Activated CD4-positive, alpha-beta memory T cell treated with anti-CD3 and anti-CD28 coated beads for 36 hours (primary cell): ENCODE measurements at regions not wholly inside any gene's neighbourhood (a gene's known extent, or its start where the extent isn't known, plus 50 kb on each side); places are given as distances from the start of the nearest gene placed in this dataset.

Experiments used
- CTCF ChIA-PET: fragments of 350-600 bp; sonication (Branson Sonifier 250); formaldehyde crosslinking; loops from one replicate; lab custom pipeline; 2021; ENCODE audit warnings: antibody characterized with exemption, inconsistent platforms; lab: Charles Lee
- POLR2A ChIA-PET: fragments of 350-600 bp; sonication (Branson Sonifier 250); formaldehyde crosslinking; loops from one replicate; lab custom pipeline; 2021; ENCODE audit warnings: antibody characterized with exemption; lab: Charles Lee
- DNase-seq: peaks from one replicate; pipeline ENCODE4 v3.0.0-alpha.2; 2020
- H3K27ac Mint-ChIP-seq: one replicate; pipeline ENCODE4 v1.8.0; 2021; ENCODE audit warnings: mixed read lengths
- H3K27me3 Mint-ChIP-seq: one replicate; pipeline ENCODE4 v1.8.0; 2021; ENCODE audit warnings: mixed read lengths
- H3K36me3 Mint-ChIP-seq: one replicate; pipeline ENCODE4 v1.8.0; 2021; ENCODE audit warnings: mixed read lengths
- H3K4me1 Mint-ChIP-seq: one replicate; pipeline ENCODE4 v1.8.0; 2021; ENCODE audit warnings: low read depth, mixed read lengths
- H3K4me3 Mint-ChIP-seq: one replicate; pipeline ENCODE4 v1.8.0; 2021; ENCODE audit warnings: mild to moderate bottlenecking, mixed read lengths
- H3K9me3 Mint-ChIP-seq: one replicate; pipeline ENCODE4 v1.8.0; 2021; ENCODE audit warnings: mixed read lengths
- intact Hi-C: fragments of 100-400 bp; cut with micrococcal nuclease; formaldehyde crosslinking; loops from one replicate; pipeline ENCODE4 v1.15.1; 2023

DNA sequence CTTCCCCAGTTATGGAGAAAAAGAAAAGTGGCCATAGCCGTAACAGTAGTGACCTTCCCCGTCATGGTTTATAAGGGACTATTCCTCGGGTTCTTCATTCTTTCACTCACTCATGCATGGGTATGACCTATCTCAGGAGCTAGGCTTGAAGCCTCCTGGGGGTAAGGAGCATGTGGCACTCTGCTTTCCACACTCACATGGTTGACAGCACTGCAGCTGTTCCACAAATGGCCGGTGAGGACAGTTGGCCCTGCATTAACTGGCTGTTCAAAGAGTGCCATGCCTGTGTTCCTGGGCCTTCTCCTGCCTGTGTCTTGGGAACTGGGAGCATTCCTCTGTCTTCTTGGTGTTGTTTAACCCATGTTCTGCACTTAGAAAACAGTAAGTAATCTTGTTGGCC, 66.2 kb upstream of the PNMA1 start:
- intact Hi-C loops, result no loop called here
- H3K27ac Mint-ChIP-seq, result no peak overlapping the region
- H3K9me3 Mint-ChIP-seq, result no peaks in the 10 kb centered on the region
- peaks cover 2% of the 10 kb centered on the region for H3K36me3 Mint-ChIP-seq
- no peak for DNase-seq
- ChIA-PET POLR2A (interaction anchor here (0.6 to 0.7 kb wide), 2 partner anchors 8 to 29 kb away, joined by 3 read pairs; no protein-coding TSS in a partner anchor), CTCF (interaction anchor here (1.6 kb wide), 1 partner anchor 45 kb away, joined by 5 read pairs; no protein-coding TSS in a partner anchor)
- no peaks in the 10 kb centered on the region for H3K27me3 Mint-ChIP-seq
- peaks cover 65% of the 10 kb centered on the region for H3K4me1 Mint-ChIP-seq
- H3K4me3 Mint-ChIP-seq, result no peak overlapping the region

GRCh38 chr14:73778736-73779135, 64.6 kb upstream of the PNMA1 start:
- Mint-ChIP-seq H3K9me3 (no peaks in the 10 kb centered on the region), H3K36me3 (peaks cover 2% of the 10 kb centered on the region), H3K27ac (peak overlapping the region; percentile 7), H3K4me1 (peaks cover 64% of the 10 kb centered on the region), H3K4me3 (no peak overlapping the region), H3K27me3 (no peaks in the 10 kb centered on the region)
- intact Hi-C loops, result no loop called here
- no peak for DNase-seq
- POLR2A ChIA-PET, result interaction anchor here (1.2 to 2.0 kb wide), 2 partner anchors 20 to 66 kb away, joined by 3 to 15 read pairs; a partner anchor contains a TSS
- CTCF ChIA-PET, result interaction anchor here (0.6 to 2.2 kb wide), 2 partner anchors 25 to 50 kb away, joined by 4 to 15 read pairs; no protein-coding TSS in a partner anchor

- Mint-ChIP-seq H3K4me3 (no peak overlapping the region), H3K27ac (peak overlapping the region; percentile 13), H3K36me3 (no peaks in the 10 kb centered on the region), H3K4me1 (peaks cover 58% of the 10 kb centered on the region), H3K27me3 (no peaks in the 10 kb centered on the region), H3K9me3 (no peaks in the 10 kb centered on the region)
- no peak for DNase-seq
- POLR2A ChIA-PET, result interaction anchor here (2.0 kb wide), 1 partner anchor 18 kb away, joined by 15 read pairs; a partner anchor contains a TSS
- intact Hi-C loops, result no loop called here
- CTCF ChIA-PET, result interaction anchor here (1.0 to 4.0 kb wide), 6 partner anchors 15 to 49 kb away, joined by 3 to 20 read pairs (median 4); a partner anchor contains a TSS
Measured at GRCh38 chr14:73777420-73777819, 63.2 kb upstream of the PNMA1 start.

GRCh38 chr14:73776194-73776537, 62.0 kb upstream of the PNMA1 start:
- H3K27me3 Mint-ChIP-seq, result no peaks in the 10 kb centered on the region
- peak overlapping the region; percentile 53 for H3K27ac Mint-ChIP-seq
- no peaks in the 10 kb centered on the region for H3K36me3 Mint-ChIP-seq
- ChIA-PET CTCF (interaction anchor here (0.6 to 4.0 kb wide), 8 partner anchors 9 to 50 kb away, joined by 3 to 20 read pairs (median 4); a partner anchor contains a TSS), POLR2A (interaction anchor here (2.2 to 3.0 kb wide), 2 partner anchors 9 to 11 kb away, joined by 10 to 13 read pairs; no protein-coding TSS in a partner anchor)
- H3K4me3 Mint-ChIP-seq, result no peak overlapping the region
- H3K9me3 Mint-ChIP-seq, result no peaks in the 10 kb centered on the region
- DNase-seq, result no peak
- peaks cover 68% of the 10 kb centered on the region for H3K4me1 Mint-ChIP-seq
- intact Hi-C loops, result no loop called here

DNA sequence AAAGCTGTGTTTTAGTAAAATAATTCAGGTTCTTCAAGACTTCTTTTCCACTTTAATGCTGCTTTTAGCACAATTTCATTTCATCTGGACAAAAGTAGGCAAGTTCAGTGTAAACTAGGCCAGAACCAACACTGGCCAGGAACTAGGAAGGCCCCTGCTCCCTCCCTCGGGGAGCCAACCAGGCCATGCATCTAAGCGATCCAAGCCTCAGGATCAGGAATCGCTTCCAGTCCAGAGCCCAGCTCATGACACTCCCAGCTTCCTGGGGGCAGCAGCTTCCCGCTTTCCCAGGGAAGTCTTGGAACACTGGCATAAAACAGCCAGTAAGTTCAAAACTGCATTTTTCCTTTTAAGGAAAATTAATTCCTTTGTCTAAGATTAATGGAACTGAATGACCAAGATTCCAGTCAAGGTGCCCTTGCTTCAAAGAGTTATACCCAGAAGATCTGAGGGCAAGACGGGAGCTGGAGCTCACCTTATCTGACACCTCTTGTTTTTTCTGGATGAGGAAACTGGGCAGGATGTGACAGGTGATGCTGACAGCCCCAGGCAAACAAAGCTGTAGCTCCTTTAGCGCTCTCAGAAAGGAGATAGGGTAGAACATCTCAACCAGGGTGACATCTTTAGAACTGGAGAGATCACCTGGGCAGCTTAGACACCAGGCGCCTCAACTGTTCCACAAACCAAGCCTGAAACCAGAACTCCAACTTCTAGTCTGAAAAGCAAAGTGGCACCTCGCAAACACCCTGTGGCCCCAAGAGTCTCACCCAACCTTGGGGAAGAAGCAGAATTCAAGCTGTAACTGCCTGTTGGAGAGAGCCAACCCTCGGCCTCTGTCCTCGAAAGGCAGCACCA, 61.4 kb upstream of the PNMA1 start:
- DNase-seq, result no peak
- ChIA-PET POLR2A (interaction anchor here (0.6 to 6.9 kb wide), 4 partner anchors 9 to 16 kb away, joined by 4 to 128 read pairs (median 12); a partner anchor contains a TSS), CTCF (interaction anchor here (0.6 to 4.0 kb wide), 8 partner anchors 10 to 51 kb away, joined by 3 to 20 read pairs (median 4); a partner anchor contains a TSS)
- intact Hi-C loops, result no loop called here
- Mint-ChIP-seq H3K27ac (peak overlapping the region; percentile 53), H3K4me1 (peaks cover 69% of the 10 kb centered on the region), H3K27me3 (no peaks in the 10 kb centered on the region), H3K36me3 (no peaks in the 10 kb centered on the region), H3K9me3 (no peaks in the 10 kb centered on the region), H3K4me3 (no peak overlapping the region)

- no peaks in the 10 kb centered on the region for H3K9me3 Mint-ChIP-seq
- H3K36me3 Mint-ChIP-seq, result no peaks in the 10 kb centered on the region
- H3K27me3 Mint-ChIP-seq, result no peaks in the 10 kb centered on the region
- H3K27ac Mint-ChIP-seq, result peak overlapping the region; percentile 5
- DNase-seq, result no peak
- H3K4me1 Mint-ChIP-seq, result peaks cover 75% of the 10 kb centered on the region
- ChIA-PET POLR2A (interaction anchor here (0.6 to 6.9 kb wide), 4 partner anchors 8 to 15 kb away, joined by 4 to 128 read pairs (median 12); a partner anchor contains a TSS), CTCF (interaction anchor here (2.1 to 4.0 kb wide), 3 partner anchors 11 to 52 kb away, joined by 9 to 20 read pairs (median 11); a partner anchor contains a TSS)
- intact Hi-C loops, result no loop called here
- no peak overlapping the region for H3K4me3 Mint-ChIP-seq
Measured at GRCh38 chr14:73774671-73775070, 60.5 kb upstream of the PNMA1 start.

DNA sequence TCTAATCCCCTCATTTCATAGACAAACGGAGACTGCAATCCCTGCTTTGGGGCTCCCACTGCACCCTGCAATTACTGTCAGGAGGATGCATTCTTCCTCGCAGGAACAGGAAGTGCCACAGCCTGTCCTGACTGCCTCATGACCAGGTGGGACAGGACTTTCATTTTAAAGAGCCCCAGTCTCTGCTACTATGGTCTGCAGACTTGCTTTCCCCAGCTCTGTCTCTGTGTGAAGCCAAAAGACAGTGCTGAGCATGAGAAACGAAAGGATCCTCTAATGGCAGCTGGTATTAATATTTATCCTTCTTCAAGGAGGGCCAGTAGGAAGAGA, 60.0 kb upstream of the PNMA1 start:
- no peaks in the 10 kb centered on the region for H3K36me3 Mint-ChIP-seq
- H3K27ac Mint-ChIP-seq, result peak overlapping the region; percentile 5
- H3K9me3 Mint-ChIP-seq, result no peaks in the 10 kb centered on the region
- H3K4me1 Mint-ChIP-seq, result peaks cover 78% of the 10 kb centered on the region
- CTCF ChIA-PET, result interaction anchor here (4.0 to 4.7 kb wide), 2 partner anchors 12 to 15 kb away, joined by 20 to 39 read pairs; a partner anchor contains a TSS
- intact Hi-C loops, result no loop called here
- no peak overlapping the region for H3K4me3 Mint-ChIP-seq
- H3K27me3 Mint-ChIP-seq, result no peaks in the 10 kb centered on the region
- POLR2A ChIA-PET, result interaction anchor here (2.2 to 6.9 kb wide), 3 partner anchors 11 to 14 kb away, joined by 10 to 128 read pairs (median 13); a partner anchor contains a TSS
- no peak for DNase-seq

GRCh38 chr14:73773441-73774240, 59.5 kb upstream of the PNMA1 start:
- Mint-ChIP-seq H3K27ac (peak overlapping the region; percentile 58), H3K9me3 (no peaks in the 10 kb centered on the region), H3K27me3 (no peaks in the 10 kb centered on the region), H3K4me1 (peaks cover 81% of the 10 kb centered on the region), H3K36me3 (no peaks in the 10 kb centered on the region), H3K4me3 (no peak overlapping the region)
- ChIA-PET CTCF (interaction anchor here (4.0 to 4.7 kb wide), 3 partner anchors 13 to 15 kb away, joined by 20 to 44 read pairs (median 39); a partner anchor contains a TSS), POLR2A (interaction anchor here (2.0 to 6.9 kb wide), 4 partner anchors 11 to 19 kb away, joined by 10 to 128 read pairs (median 47); a partner anchor contains a TSS)
- intact Hi-C loops, result no loop called here
- DNase-seq, result no peak

DNA sequence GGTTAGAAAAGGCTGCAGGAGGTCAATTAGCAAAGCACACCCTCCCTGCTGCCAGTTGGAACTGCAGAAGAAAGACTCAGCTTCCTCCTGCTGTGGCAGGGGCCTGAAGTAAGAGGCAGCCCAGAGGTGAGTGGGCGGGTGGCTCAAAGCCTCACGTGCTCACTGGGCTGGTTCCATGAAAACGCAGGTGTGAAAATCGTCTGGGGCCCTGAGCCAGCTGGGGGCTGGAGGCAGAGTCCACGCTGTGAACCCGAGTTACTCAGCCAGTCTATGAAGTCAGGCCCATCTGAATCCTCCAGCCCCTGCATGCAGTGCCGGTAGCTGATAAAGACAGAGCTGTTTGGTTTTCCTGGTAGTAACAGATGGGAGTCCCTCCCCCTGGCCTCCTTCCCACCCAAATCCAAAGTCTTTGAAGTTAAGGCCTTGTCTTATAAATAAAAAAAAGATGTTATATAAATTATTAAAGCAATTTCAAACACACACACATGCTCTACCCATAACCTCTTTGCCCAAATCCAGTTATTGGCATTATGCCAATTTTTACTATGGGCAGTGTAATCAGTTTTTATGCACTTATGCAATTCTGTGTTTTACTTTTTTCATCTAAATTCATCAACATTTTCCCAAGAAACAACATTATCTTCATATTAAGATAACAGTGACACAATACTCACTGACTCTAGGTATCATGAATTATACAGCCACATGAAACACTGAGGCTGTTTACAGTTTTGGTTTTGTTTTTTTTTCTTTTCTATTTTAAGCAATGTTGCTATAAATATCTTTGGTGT, 57.9 kb upstream of the PNMA1 start:
- Mint-ChIP-seq H3K4me3 (peak overlapping the region; percentile 55), H3K4me1 (peaks cover 66% of the 10 kb centered on the region), H3K27ac (peak overlapping the region; percentile 90), H3K36me3 (no peaks in the 10 kb centered on the region), H3K27me3 (no peaks in the 10 kb centered on the region), H3K9me3 (no peaks in the 10 kb centered on the region)
- ChIA-PET POLR2A (interaction anchor here (0.5 to 6.9 kb wide), 6 partner anchors 9 to 115 kb away, joined by 3 to 128 read pairs (median 9); partner anchors contain the start of gene ZNF410), CTCF (interaction anchor here (1.0 to 4.7 kb wide), 10 partner anchors 9 to 52 kb away, joined by 3 to 44 read pairs (median 6); a partner anchor contains a TSS)
- intact Hi-C loops, result no loop called here
- peak; percentile 93 for DNase-seq

DNA sequence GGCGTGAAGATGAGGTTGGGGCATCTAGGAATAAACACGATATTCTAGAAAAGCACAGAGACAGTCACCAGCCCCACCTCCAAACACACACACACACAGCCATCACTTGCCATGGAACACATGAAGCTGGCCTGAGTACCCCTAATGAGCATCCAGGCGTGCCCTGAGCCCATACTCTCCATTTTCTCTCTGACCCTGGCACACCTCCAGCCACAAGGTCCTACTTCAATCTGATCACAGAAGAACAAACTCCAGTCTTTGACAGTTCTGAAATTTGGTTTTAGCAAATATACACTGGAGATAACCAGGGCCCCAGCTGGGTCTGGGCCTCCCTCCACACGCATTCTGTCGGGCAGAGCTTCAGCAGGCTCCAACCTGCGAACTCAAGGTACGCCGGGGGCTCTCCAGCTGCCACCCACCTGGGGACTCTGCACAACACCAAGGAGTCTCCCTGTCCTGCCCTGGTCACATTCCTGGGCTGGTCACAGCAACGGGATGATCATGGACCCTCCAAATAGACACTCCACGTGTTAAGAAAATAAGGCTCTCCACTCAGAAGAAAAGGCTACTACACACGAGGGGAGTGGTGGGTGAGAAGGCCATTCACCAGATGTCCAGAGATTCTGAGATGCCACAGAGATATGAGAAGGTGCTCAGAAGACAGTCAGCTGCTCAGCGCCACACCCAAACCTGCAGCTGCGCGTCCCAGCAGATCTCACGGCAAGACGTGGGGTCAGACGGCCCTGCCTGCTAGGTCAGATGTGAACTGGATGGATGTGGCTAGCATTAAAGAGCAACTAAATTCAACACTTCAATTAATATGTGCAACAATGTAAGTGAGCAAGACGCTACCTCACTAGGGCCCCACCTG, 57.0 kb upstream of the PNMA1 start:
- Mint-ChIP-seq H3K36me3 (no peaks in the 10 kb centered on the region), H3K27me3 (no peaks in the 10 kb centered on the region), H3K9me3 (no peaks in the 10 kb centered on the region), H3K4me3 (peak overlapping the region; percentile 55), H3K4me1 (peaks cover 64% of the 10 kb centered on the region), H3K27ac (peak overlapping the region; percentile 90)
- ChIA-PET POLR2A (interaction anchor here (0.7 to 6.9 kb wide), 7 partner anchors 11 to 115 kb away, joined by 4 to 128 read pairs (median 9); partner anchors contain the start of genes PTGR2 and ZNF410), CTCF (interaction anchor here (0.7 to 4.7 kb wide), 12 partner anchors 8 to 54 kb away, joined by 3 to 44 read pairs (median 6); a partner anchor contains a TSS)
- intact Hi-C loops, result loop anchor here (1.0 kb wide), 2 partner anchors 11 to 16 kb away; a partner anchor contains a TSS
- no peak for DNase-seq
